HUES48 (cell line): ENCODE measurements at regions not wholly inside any gene's neighbourhood (a gene's known extent, or its start where the extent isn't known, plus 50 kb on each side); places are given as distances from the start of the nearest gene placed in this dataset.
"Not testable (repeated sequence)": the region's sequence is repeated elsewhere in the genome, so short reads cannot be mapped to it uniquely, and the experiment has no call there.

Experiments used
- H3K27ac ChIP-seq: one replicate; pipeline ENCODE4 v1.7.0; 2013; ENCODE audit warnings: low read depth, low read length, inconsistent platforms
- H3K27me3 ChIP-seq: 2 replicates; pipeline ENCODE4 v1.6.1; 2013; ENCODE audit warnings: mild to moderate bottlenecking, low read length; ENCODE audit not compliant: control insufficient read depth, insufficient read depth
- H3K36me3 ChIP-seq: 2 replicates; pipeline ENCODE4 v1.6.1; 2013; ENCODE audit warnings: low read length; ENCODE audit not compliant: control insufficient read depth, insufficient read depth
- H3K4me1 ChIP-seq: 2 replicates; pipeline ENCODE4 v1.6.1; 2013; ENCODE audit warnings: mild to moderate bottlenecking, low read length; ENCODE audit not compliant: control insufficient read depth, insufficient read depth
- H3K4me3 ChIP-seq: 2 replicates; pipeline ENCODE4 v1.5.1; 2013; ENCODE audit warnings: mild to moderate bottlenecking, low read depth, low read length
- H3K9ac ChIP-seq: 2 replicates; pipeline ENCODE4 v1.6.1; 2013; ENCODE audit warnings: mild to moderate bottlenecking, low read depth, low read length, moderate library complexity
- H3K9me3 ChIP-seq: 2 replicates; pipeline ENCODE4 v1.6.1; 2013; ENCODE audit warnings: low read length; ENCODE audit not compliant: control insufficient read depth, insufficient read depth

DNA sequence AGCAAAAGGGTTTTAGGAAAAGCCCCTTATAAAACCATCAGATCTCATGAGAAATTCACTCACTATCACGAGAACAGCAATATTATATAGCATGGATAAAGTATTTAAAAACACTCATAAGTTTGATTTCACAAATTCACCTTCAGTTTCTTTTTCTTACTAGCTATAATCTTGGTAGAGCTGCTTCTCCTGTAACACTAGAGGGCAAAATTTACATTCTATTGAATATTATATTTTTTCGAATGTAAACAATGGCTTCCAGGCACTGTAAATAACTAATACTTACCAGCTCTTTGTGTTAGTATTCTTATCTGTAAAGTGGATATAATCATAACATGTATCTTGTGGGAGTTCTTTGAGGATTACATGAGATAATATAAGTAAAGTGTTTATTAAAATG is 259.6 kb downstream of the CCER1 start:
- Histone ChIP-seq H3K9me3 (no peaks in the 10 kb centered on the region), H3K36me3 (no peaks in the 10 kb centered on the region), H3K4me1 (no peaks in the 10 kb centered on the region), H3K9ac (no peak overlapping the region), H3K27ac (no peak overlapping the region), H3K27me3 (no peaks in the 10 kb centered on the region), H3K4me3 (no peak overlapping the region)

DNA sequence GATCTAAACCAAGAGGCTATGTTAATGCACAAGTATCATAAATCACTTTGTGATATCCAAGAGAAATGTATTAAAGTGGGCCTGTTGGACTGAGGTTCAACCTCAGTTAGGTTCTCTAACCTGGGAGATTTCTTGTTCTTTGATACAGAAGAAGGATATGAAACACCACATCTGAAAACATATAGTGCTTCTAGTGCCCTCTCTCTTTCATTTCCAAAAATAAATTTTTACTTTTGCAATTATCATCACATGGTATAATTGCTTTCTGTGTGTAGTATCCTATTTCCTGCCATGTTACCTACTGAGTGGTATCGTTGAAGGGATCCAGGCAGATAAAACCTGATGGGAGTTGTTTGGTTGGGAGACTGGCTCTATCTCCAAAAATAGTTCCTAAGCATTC is 264.9 kb downstream of the CCER1 start:
- no peak overlapping the region for H3K9ac ChIP-seq
- no peaks in the 10 kb centered on the region for H3K36me3 ChIP-seq
- H3K27me3 ChIP-seq: no peaks in the 10 kb centered on the region
- H3K4me3 ChIP-seq: no peak overlapping the region
- H3K4me1 ChIP-seq: no peaks in the 10 kb centered on the region
- H3K9me3 ChIP-seq: no peaks in the 10 kb centered on the region
- H3K27ac ChIP-seq: no peak overlapping the region

GRCh38 chr12:90687682-90688081 is 267.3 kb downstream of the CCER1 start:
- H3K9ac ChIP-seq, H3K27ac ChIP-seq, H3K27me3 ChIP-seq, H3K4me1 ChIP-seq, H3K4me3 ChIP-seq, H3K9me3 ChIP-seq, H3K36me3 ChIP-seq: not testable (repeated sequence)

DNA sequence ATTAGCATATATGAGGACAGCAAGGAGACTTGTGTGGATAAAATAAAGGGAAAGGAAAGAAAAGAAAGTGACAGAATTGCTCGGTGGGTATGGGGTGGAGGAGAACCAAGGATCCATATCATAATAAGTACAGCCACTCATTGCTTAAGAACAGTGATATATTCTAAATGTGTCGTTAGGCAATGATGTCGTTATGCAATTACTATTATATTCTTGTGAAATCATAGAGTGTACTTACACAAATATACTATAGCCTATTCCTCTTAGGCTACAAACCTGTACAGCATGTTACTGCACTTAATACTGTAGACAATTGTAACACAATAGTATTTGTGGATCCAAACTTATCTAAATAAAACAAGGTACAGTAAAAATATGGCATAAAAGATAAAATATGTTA is 271.1 kb downstream of the CCER1 start:
- H3K36me3 ChIP-seq: no peaks in the 10 kb centered on the region
- H3K9ac ChIP-seq: no peak overlapping the region
- H3K4me1 ChIP-seq: no peaks in the 10 kb centered on the region
- H3K9me3 ChIP-seq: no peaks in the 10 kb centered on the region
- no peak overlapping the region for H3K4me3 ChIP-seq
- no peak overlapping the region for H3K27ac ChIP-seq
- no peaks in the 10 kb centered on the region for H3K27me3 ChIP-seq

DNA sequence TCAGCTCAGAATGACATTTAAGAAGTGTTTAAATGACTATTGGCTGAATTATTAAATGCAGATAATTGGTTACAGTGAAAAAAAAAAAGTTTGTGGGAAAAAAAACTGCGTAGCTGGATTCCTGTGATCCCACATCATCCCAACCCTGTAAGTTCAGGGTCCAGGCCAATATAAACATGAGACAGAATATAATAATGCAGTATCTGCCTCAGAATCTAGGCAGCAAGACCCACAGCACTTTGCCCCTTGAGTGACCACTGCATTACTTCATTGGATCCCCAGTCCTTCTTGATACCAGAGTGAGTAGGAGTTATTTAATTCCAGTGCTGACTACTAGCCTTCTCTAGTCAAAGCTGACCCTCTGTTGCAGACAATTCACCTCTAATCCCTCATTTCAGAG is 272.6 kb downstream of the CCER1 start:
- no peak overlapping the region for H3K9ac ChIP-seq

DNA sequence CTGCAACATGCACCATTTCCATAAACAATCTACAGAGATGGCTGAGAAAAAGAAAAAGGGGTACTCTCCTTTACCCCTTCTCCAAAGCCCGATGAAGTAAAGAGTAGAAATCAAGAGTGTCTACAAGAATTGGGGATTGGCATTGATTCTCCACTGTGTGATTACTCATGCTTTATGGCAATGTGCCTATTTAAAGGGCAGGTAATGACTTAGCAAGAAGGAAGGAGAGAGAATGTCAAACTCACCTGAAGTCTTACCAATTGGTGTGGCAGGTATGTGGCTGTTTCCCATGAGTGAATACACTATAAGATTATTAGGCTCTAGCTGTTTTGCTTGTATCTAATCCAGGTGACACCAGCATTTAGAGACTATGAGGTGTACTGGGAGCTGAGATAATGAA is 275.3 kb downstream of the CCER1 start:
- no peak overlapping the region for H3K27ac ChIP-seq
- no peaks in the 10 kb centered on the region for H3K27me3 ChIP-seq
- no peaks in the 10 kb centered on the region; the same call in 1 of the 2 replicates for H3K4me1 ChIP-seq
- H3K9me3 ChIP-seq: no peaks in the 10 kb centered on the region
- H3K4me3 ChIP-seq: no peak overlapping the region
- H3K36me3 ChIP-seq: no peaks in the 10 kb centered on the region
- H3K9ac ChIP-seq: no peak overlapping the region

More for the DNA sequence above, 272.6 kb downstream of the CCER1 start:
- Histone ChIP-seq H3K27me3 (no peaks in the 10 kb centered on the region), H3K4me1 (no peaks in the 10 kb centered on the region), H3K9me3 (no peaks in the 10 kb centered on the region), H3K36me3 (no peaks in the 10 kb centered on the region), H3K27ac (no peak overlapping the region), H3K4me3 (no peak overlapping the region)

DNA sequence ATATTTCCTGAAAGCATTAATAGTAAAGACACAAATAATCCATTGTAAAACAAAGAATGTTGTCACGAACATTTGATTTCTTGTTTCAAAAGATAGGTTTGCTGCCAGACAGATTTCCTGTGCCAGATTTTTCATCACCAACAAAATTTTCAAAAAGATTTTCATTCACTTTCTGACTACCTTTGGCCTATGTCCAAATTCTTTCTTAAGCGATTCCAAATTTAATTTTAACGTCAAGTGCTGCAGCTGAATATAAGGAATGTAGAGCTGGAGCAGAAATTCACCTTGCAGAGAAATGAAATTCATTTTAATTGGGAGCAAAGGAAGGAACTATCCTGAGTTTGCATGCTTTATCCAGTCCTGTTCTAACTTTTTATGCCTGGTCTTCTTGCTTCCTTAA is 277.4 kb downstream of the CCER1 start:
- Histone ChIP-seq H3K9me3 (no peaks in the 10 kb centered on the region), H3K4me3 (no peak overlapping the region), H3K27ac (no peak overlapping the region), H3K27me3 (no peaks in the 10 kb centered on the region), H3K4me1 (no peaks in the 10 kb centered on the region; the same call in 1 of the 2 replicates), H3K9ac (no peak overlapping the region), H3K36me3 (no peaks in the 10 kb centered on the region)

DNA sequence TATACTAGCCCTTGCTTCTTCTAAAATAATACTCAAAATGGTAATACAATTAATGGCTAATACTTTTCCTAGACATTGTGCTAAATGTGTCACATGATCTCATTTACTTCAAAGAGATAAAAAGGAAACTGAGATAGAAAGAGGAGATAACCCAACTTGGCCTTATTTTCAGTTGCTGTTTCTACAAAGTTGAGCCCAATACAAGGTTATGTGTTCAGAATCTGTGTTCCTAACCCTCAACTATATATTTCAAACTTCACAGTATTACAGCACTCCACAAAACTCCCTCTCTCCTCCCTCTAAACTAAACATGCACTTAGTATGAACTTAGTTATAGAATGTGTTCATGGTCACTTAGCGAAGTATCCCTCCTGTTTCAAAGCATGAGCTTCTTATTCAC is 277.9 kb downstream of the CCER1 start:
- H3K36me3 ChIP-seq: no peaks in the 10 kb centered on the region
- no peak overlapping the region for H3K9ac ChIP-seq
- H3K27me3 ChIP-seq: no peaks in the 10 kb centered on the region
- H3K4me3 ChIP-seq: no peak overlapping the region
- no peaks in the 10 kb centered on the region; the same call in 1 of the 2 replicates for H3K4me1 ChIP-seq
- no peak overlapping the region for H3K27ac ChIP-seq
- H3K9me3 ChIP-seq: no peaks in the 10 kb centered on the region

DNA sequence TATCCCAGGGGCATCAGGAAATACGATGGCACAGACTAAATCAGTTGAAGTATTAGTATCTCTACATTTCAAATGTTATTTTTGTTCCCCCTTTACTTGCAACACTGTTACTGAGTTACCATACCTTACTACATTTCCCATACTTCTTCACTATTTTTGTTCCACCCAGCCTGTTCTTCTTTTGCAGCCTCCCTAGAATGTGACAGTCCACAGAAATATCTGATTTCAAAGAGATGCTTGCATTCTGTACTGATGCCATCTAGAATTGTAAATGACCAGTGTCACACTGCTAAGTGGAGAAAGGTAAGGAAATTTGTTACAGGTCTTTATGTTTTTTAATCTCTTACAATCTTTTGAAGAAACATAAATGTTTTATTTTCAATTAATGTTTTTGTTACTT is 279.9 kb downstream of the CCER1 start:
- Histone ChIP-seq H3K27ac (no peak overlapping the region), H3K9me3 (no peaks in the 10 kb centered on the region), H3K9ac (no peak overlapping the region), H3K4me1 (no peaks in the 10 kb centered on the region; the same call in 1 of the 2 replicates), H3K4me3 (no peak overlapping the region), H3K27me3 (no peaks in the 10 kb centered on the region), H3K36me3 (no peaks in the 10 kb centered on the region)

DNA sequence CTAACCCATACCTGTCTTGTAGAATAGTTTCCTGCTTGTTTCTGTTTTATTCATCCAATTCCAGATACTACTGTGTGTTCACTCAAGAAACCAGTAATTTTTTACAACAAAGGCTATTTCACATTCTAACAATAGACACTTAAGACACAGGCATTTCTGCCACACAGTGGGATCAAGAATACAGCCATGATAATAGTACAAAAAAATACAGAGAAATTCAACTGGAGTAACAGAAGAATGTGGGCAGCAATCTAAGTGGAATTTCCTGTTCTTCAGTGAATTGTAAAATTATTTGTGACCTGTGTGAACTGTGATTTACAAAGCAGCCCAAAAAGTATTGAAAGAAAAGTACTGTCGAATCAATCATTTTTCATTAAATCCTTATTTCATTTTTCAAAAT is 282.9 kb downstream of the CCER1 start:
- Histone ChIP-seq H3K36me3 (no peaks in the 10 kb centered on the region), H3K4me3 (no peak overlapping the region), H3K27ac (no peak overlapping the region), H3K27me3 (no peaks in the 10 kb centered on the region), H3K9ac (no peak overlapping the region), H3K4me1 (no peaks in the 10 kb centered on the region; the same call in 1 of the 2 replicates), H3K9me3 (no peaks in the 10 kb centered on the region)

- not testable (repeated sequence) for H3K9me3 ChIP-seq, H3K27ac ChIP-seq, H3K27me3 ChIP-seq
These were observed 291.0 kb downstream of the CCER1 start for GRCh38 chr12:90663949-90664348.

DNA sequence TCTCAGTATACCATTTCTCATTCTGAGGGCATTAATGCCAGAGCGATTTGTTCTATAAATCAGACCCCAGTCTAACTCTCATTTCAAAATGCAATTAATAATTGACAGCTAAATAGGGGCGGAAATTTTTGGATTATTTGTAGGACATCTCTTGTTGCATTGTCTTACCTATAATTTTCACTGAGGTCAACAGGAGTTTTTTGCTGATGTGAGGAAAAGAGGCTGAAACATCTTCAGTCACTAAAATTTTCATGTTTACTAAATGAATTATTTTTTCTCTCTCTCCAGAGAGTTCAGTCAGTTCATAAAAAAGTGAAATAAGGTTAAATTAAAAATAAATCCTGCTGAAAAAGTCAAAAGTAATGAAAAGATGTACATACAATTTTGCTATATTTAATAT is 295.9 kb downstream of the CCER1 start:
- no peak overlapping the region for H3K27ac ChIP-seq
- H3K4me1 ChIP-seq: no peaks in the 10 kb centered on the region

More at GRCh38 chr12:90663949-90664348, 291.0 kb downstream of the CCER1 start:
- H3K9ac ChIP-seq, H3K36me3 ChIP-seq, H3K4me1 ChIP-seq, H3K4me3 ChIP-seq: not testable (repeated sequence)

More for the DNA sequence above, 295.9 kb downstream of the CCER1 start:
- no peak overlapping the region for H3K4me3 ChIP-seq
- no peaks in the 10 kb centered on the region for H3K36me3 ChIP-seq
- no peaks in the 10 kb centered on the region for H3K27me3 ChIP-seq
- H3K9me3 ChIP-seq: no peaks in the 10 kb centered on the region
- no peak overlapping the region for H3K9ac ChIP-seq
